Inferior parietal cortex (tissue), 1 donor: ENCODE measurements at regions not wholly inside any gene's neighbourhood (a gene's known extent, or its start where the extent isn't known, plus 50 kb on each side); places are given as distances from the start of the nearest gene placed in this dataset.
"Not testable (repeated sequence)": the region's sequence is repeated elsewhere in the genome, so short reads cannot be mapped to it uniquely, and the experiment has no call there.

Source experiments
- DNase-seq: peaks from one replicate; pipeline ENCODE4 v3.0.0-alpha.2; 2016; ENCODE audit errors: extremely low spot score

GRCh38 chr9:38186404-38187115, 117.5 kb upstream of the SHB start:
- DNase-seq = no peak

- no peak for DNase-seq
Measured at GRCh38 chr9:38185647-38186403, 116.8 kb upstream of the SHB start.

GRCh38 chr9:38183994-38184568, 115.1 kb upstream of the SHB start:
- DNase-seq = no peak

- no peak for DNase-seq
Measured at GRCh38 chr9:38182321-38182720, 113.3 kb upstream of the SHB start.

GRCh38 chr9:38181866-38182265, 112.8 kb upstream of the SHB start:
- DNase-seq = no peak

- no peak for DNase-seq
Measured at GRCh38 chr9:38181232-38181631, 112.2 kb upstream of the SHB start.

- no peak for DNase-seq
Measured at GRCh38 chr9:38180656-38181055, 111.6 kb upstream of the SHB start.

GRCh38 chr9:38179965-38180364, 110.9 kb upstream of the SHB start:
- no peak for DNase-seq

GRCh38 chr9:38178237-38178636, 109.2 kb upstream of the SHB start:
- DNase-seq = no peak

- DNase-seq = no peak
Measured at GRCh38 chr9:38177680-38178079, 108.7 kb upstream of the SHB start.

GRCh38 chr9:38176251-38176650, 107.2 kb upstream of the SHB start:
- DNase-seq = no peak

- no peak for DNase-seq
Measured at GRCh38 chr9:38175423-38175822, 106.4 kb upstream of the SHB start.

- DNase-seq = no peak
Measured at GRCh38 chr9:38172586-38172985, 103.6 kb upstream of the SHB start.

- DNase-seq = no peak
Measured at GRCh38 chr9:38171926-38172325, 102.9 kb upstream of the SHB start.

- no peak for DNase-seq
Measured at GRCh38 chr9:38171538-38171884, 102.5 kb upstream of the SHB start.

- not testable (repeated sequence) for DNase-seq
Measured at GRCh38 chr9:38170763-38171537, 101.9 kb upstream of the SHB start.

GRCh38 chr9:38170155-38170554, 101.1 kb upstream of the SHB start:
- DNase-seq = not testable (repeated sequence)

GRCh38 chr9:38166501-38166900, 97.5 kb upstream of the SHB start:
- DNase-seq = no peak

GRCh38 chr9:38164659-38165221, 95.7 kb upstream of the SHB start:
- no peak for DNase-seq

GRCh38 chr9:38163518-38163917, 94.5 kb upstream of the SHB start:
- no peak for DNase-seq

- no peak for DNase-seq
Measured at GRCh38 chr9:38162332-38163211, 93.5 kb upstream of the SHB start.
